Activated CD4-positive, alpha-beta T cell treated with anti-CD3 and anti-CD28 coated beads, Interleukin-2, amount 10 ng/mL, durations not matched to agents 7 days and 5 days (primary cell): ENCODE measurements at regions not wholly inside any gene's neighbourhood (a gene's known extent, or its start where the extent isn't known, plus 50 kb on each side); places are given as distances from the start of the nearest gene placed in this dataset.
"Not testable (repeated sequence)": the region's sequence is repeated elsewhere in the genome, so short reads cannot be mapped to it uniquely, and the experiment has no call there.

Experiments
- CTCF ChIA-PET: fragments of 350-600 bp; sonication (Branson Sonifier 250); formaldehyde crosslinking; loops from one replicate; lab custom pipeline; 2021; ENCODE audit warnings: antibody characterized with exemption; lab: Charles Lee
- POLR2A ChIA-PET: fragments of 350-600 bp; sonication (Branson Sonifier 250); formaldehyde crosslinking; loops from one replicate; lab custom pipeline; 2021; ENCODE audit warnings: antibody characterized with exemption; lab: Charles Lee
- DNase-seq: peaks from one replicate; pipeline ENCODE4 v3.0.0-alpha.2; 2020
- H3K27ac Mint-ChIP-seq: one replicate; pipeline ENCODE4 v1.8.0; 2021; ENCODE audit warnings: mild to moderate bottlenecking, moderate library complexity, mixed read lengths
- H3K27me3 Mint-ChIP-seq: one replicate; pipeline ENCODE4 v1.8.0; 2021; ENCODE audit warnings: mixed read lengths
- H3K36me3 Mint-ChIP-seq: one replicate; pipeline ENCODE4 v1.8.0; 2021; ENCODE audit warnings: low read depth, mixed read lengths
- H3K4me1 Mint-ChIP-seq: one replicate; pipeline ENCODE4 v1.8.0; 2021; ENCODE audit warnings: mixed read lengths
- H3K4me3 Mint-ChIP-seq: one replicate; pipeline ENCODE4 v1.8.0; 2021; ENCODE audit warnings: mild to moderate bottlenecking, moderate library complexity, mixed read lengths
- H3K9me3 Mint-ChIP-seq: one replicate; pipeline ENCODE4 v1.8.0; 2021; ENCODE audit warnings: mixed read lengths

GRCh38 chr20:40010483-40010882 is 678.6 kb downstream of the MAFB start:
- Mint-ChIP-seq H3K36me3 (no peaks in the 10 kb centered on the region), H3K27me3 (no peaks in the 10 kb centered on the region), H3K9me3 (no peaks in the 10 kb centered on the region), H3K4me3 (no peak overlapping the region), H3K4me1 (no peaks in the 10 kb centered on the region), H3K27ac (no peak overlapping the region)
- ChIA-PET CTCF (no interaction called here), POLR2A (no interaction called here)
- DNase-seq = no peak

- H3K27me3 Mint-ChIP-seq = no peaks in the 10 kb centered on the region
- POLR2A ChIA-PET = no interaction called here
- CTCF ChIA-PET = no interaction called here
- DNase-seq = no peak
- no peaks in the 10 kb centered on the region for H3K36me3 Mint-ChIP-seq
- no peak overlapping the region for H3K4me3 Mint-ChIP-seq
- H3K4me1 Mint-ChIP-seq = no peaks in the 10 kb centered on the region
- H3K27ac Mint-ChIP-seq = no peak overlapping the region
- no peaks in the 10 kb centered on the region for H3K9me3 Mint-ChIP-seq
Measured at GRCh38 chr20:40009542-40009941, 679.5 kb downstream of the MAFB start.

- ChIA-PET POLR2A (no interaction called here), CTCF (no interaction called here)
- H3K4me1 Mint-ChIP-seq = no peaks in the 10 kb centered on the region
- no peaks in the 10 kb centered on the region for H3K9me3 Mint-ChIP-seq
- H3K27ac Mint-ChIP-seq = no peak overlapping the region
- no peaks in the 10 kb centered on the region for H3K27me3 Mint-ChIP-seq
- no peaks in the 10 kb centered on the region for H3K36me3 Mint-ChIP-seq
- DNase-seq = no peak
- no peak overlapping the region for H3K4me3 Mint-ChIP-seq
Measured at GRCh38 chr20:40008177-40008576, 680.9 kb downstream of the MAFB start.

GRCh38 chr20:40006168-40006860 is 682.7 kb downstream of the MAFB start:
- Mint-ChIP-seq H3K27ac (no peak overlapping the region), H3K27me3 (no peaks in the 10 kb centered on the region), H3K9me3 (no peaks in the 10 kb centered on the region), H3K36me3 (no peaks in the 10 kb centered on the region), H3K4me3 (no peak overlapping the region), H3K4me1 (no peaks in the 10 kb centered on the region)
- ChIA-PET POLR2A (no interaction called here), CTCF (no interaction called here)
- no peak for DNase-seq

GRCh38 chr20:40004092-40004491 is 684.9 kb downstream of the MAFB start:
- POLR2A ChIA-PET, CTCF ChIA-PET, H3K27me3 Mint-ChIP-seq, H3K4me1 Mint-ChIP-seq, H3K27ac Mint-ChIP-seq, H3K4me3 Mint-ChIP-seq, DNase-seq, H3K9me3 Mint-ChIP-seq, H3K36me3 Mint-ChIP-seq: not testable (repeated sequence)

- CTCF ChIA-PET = no interaction called here
- Mint-ChIP-seq H3K4me1 (no peaks in the 10 kb centered on the region), H3K9me3 (no peaks in the 10 kb centered on the region), H3K36me3 (no peaks in the 10 kb centered on the region), H3K4me3 (no peak overlapping the region), H3K27me3 (no peaks in the 10 kb centered on the region), H3K27ac (no peak overlapping the region)
- POLR2A ChIA-PET = no interaction called here
- no peak for DNase-seq
Measured at GRCh38 chr20:39993742-39994141, 695.3 kb downstream of the MAFB start.

GRCh38 chr20:39990692-39991091 is 698.3 kb downstream of the MAFB start:
- H3K36me3 Mint-ChIP-seq = no peaks in the 10 kb centered on the region
- H3K9me3 Mint-ChIP-seq = no peaks in the 10 kb centered on the region
- no peak overlapping the region for H3K4me3 Mint-ChIP-seq
- no peaks in the 10 kb centered on the region for H3K4me1 Mint-ChIP-seq
- H3K27ac Mint-ChIP-seq = no peak overlapping the region
- POLR2A ChIA-PET = no interaction called here
- H3K27me3 Mint-ChIP-seq = no peaks in the 10 kb centered on the region
- DNase-seq = no peak
- CTCF ChIA-PET = no interaction called here

GRCh38 chr20:39988991-39989390 is 700.0 kb downstream of the MAFB start:
- H3K27ac Mint-ChIP-seq = no peak overlapping the region
- no peaks in the 10 kb centered on the region for H3K9me3 Mint-ChIP-seq
- H3K36me3 Mint-ChIP-seq = no peaks in the 10 kb centered on the region
- H3K4me3 Mint-ChIP-seq = no peak overlapping the region
- no peaks in the 10 kb centered on the region for H3K27me3 Mint-ChIP-seq
- no peaks in the 10 kb centered on the region for H3K4me1 Mint-ChIP-seq
- ChIA-PET POLR2A (no interaction called here), CTCF (no interaction called here)
- DNase-seq = no peak

- H3K27me3 Mint-ChIP-seq = no peaks in the 10 kb centered on the region
- H3K4me1 Mint-ChIP-seq = no peaks in the 10 kb centered on the region
- H3K4me3 Mint-ChIP-seq = no peak overlapping the region
- H3K27ac Mint-ChIP-seq = no peak overlapping the region
- POLR2A ChIA-PET = no interaction called here
- H3K36me3 Mint-ChIP-seq = no peaks in the 10 kb centered on the region
- CTCF ChIA-PET = no interaction called here
- no peak for DNase-seq
- H3K9me3 Mint-ChIP-seq = no peaks in the 10 kb centered on the region
Measured at GRCh38 chr20:39986173-39986904, 702.7 kb downstream of the MAFB start.

GRCh38 chr20:39985271-39985827 is 703.7 kb downstream of the MAFB start:
- H3K27me3 Mint-ChIP-seq = no peaks in the 10 kb centered on the region
- DNase-seq = no peak
- ChIA-PET CTCF (no interaction called here), POLR2A (no interaction called here)
- H3K9me3 Mint-ChIP-seq = no peaks in the 10 kb centered on the region
- H3K4me3 Mint-ChIP-seq = no peak overlapping the region
- no peak overlapping the region for H3K27ac Mint-ChIP-seq
- H3K4me1 Mint-ChIP-seq = no peaks in the 10 kb centered on the region
- no peaks in the 10 kb centered on the region for H3K36me3 Mint-ChIP-seq

GRCh38 chr20:39983655-39984054 is 705.4 kb downstream of the MAFB start:
- no peak for DNase-seq
- Mint-ChIP-seq H3K36me3 (no peaks in the 10 kb centered on the region), H3K27me3 (no peaks in the 10 kb centered on the region), H3K4me1 (no peaks in the 10 kb centered on the region), H3K9me3 (no peaks in the 10 kb centered on the region), H3K4me3 (no peak overlapping the region), H3K27ac (no peak overlapping the region)
- POLR2A ChIA-PET = no interaction called here
- CTCF ChIA-PET = no interaction called here

GRCh38 chr20:39983183-39983582 is 705.9 kb downstream of the MAFB start:
- no peak overlapping the region for H3K4me3 Mint-ChIP-seq
- no peak overlapping the region for H3K27ac Mint-ChIP-seq
- ChIA-PET POLR2A (no interaction called here), CTCF (no interaction called here)
- no peaks in the 10 kb centered on the region for H3K36me3 Mint-ChIP-seq
- no peaks in the 10 kb centered on the region for H3K9me3 Mint-ChIP-seq
- H3K4me1 Mint-ChIP-seq = no peaks in the 10 kb centered on the region
- no peaks in the 10 kb centered on the region for H3K27me3 Mint-ChIP-seq
- DNase-seq = no peak

- peaks cover 2% of the 10 kb centered on the region for H3K9me3 Mint-ChIP-seq
- H3K4me3 Mint-ChIP-seq = no peak overlapping the region
Measured at GRCh38 chr20:39974966-39975501, 714.0 kb downstream of the MAFB start.

More at GRCh38 chr20:39974966-39975501, 714.0 kb downstream of the MAFB start:
- Mint-ChIP-seq H3K27ac (no peak overlapping the region), H3K27me3 (no peaks in the 10 kb centered on the region), H3K36me3 (no peaks in the 10 kb centered on the region), H3K4me1 (no peaks in the 10 kb centered on the region)
- ChIA-PET CTCF (no interaction called here), POLR2A (no interaction called here)
- DNase-seq = no peak
